ENCODE measurements at regions not wholly inside any gene's neighbourhood (a gene's known extent, or its start where the extent isn't known, plus 50 kb on each side); places are given as distances from the start of the nearest gene placed in this dataset.
"Not testable (repeated sequence)": the region's sequence is repeated elsewhere in the genome, so short reads cannot be mapped to it uniquely, and the experiment has no call there.

GRCh38 chr20:29081712-29082111 lies 2175.8 kb upstream of the DEFB115 start:
- POLR2A ChIA-PET; H3K27me3 ChIP-seq (ENCODE audit: insufficient read depth, low read length, poor library complexity, severe bottlenecking); H3K27ac ChIP-seq (ENCODE audit: low read depth, low read length); H3K27ac Mint-ChIP-seq; H3K9me3 ChIP-seq (ENCODE audit: low read length); H3K4me3 Mint-ChIP-seq; H3K27me3 Mint-ChIP-seq; H3K4me1 Mint-ChIP-seq; H3K36me3 ChIP-seq (ENCODE audit: insufficient read depth, low read length); H3K4me3 ChIP-seq (ENCODE audit: low read length); H3K4me1 ChIP-seq (ENCODE audit: insufficient read depth, low read length); H3K36me3 Mint-ChIP-seq; CTCF ChIA-PET; DNase-seq: not testable (repeated sequence)
- peaks cover 20 to 44% (median 28%) of the 10 kb centered on the region in 5 donors for H3K9me3 Mint-ChIP-seq

- Histone ChIP-seq H3K4me1 (ENCODE audit: insufficient read depth, low read length) (no peaks in the 10 kb centered on the region), H3K36me3 (ENCODE audit: insufficient read depth, low read length) (no peaks in the 10 kb centered on the region), H3K27ac (ENCODE audit: low read depth, low read length) (no peak overlapping the region), H3K9me3 (ENCODE audit: low read length) (peaks cover 6% of the 10 kb centered on the region), H3K4me3 (ENCODE audit: low read length) (no peak overlapping the region), H3K27me3 (ENCODE audit: insufficient read depth, low read length, poor library complexity, severe bottlenecking) (no peaks in the 10 kb centered on the region)
- Mint-ChIP-seq H3K4me1 (no peaks in the 10 kb centered on the region), H3K27ac (no peak overlapping the region), H3K36me3 (peaks cover 0 to 2% (median 0%) of the 10 kb centered on the region in 3 donors), H3K27me3 (no peaks in the 10 kb centered on the region), H3K9me3 (peaks cover 23 to 41% (median 31%) of the 10 kb centered on the region in 5 donors), H3K4me3 (no peak overlapping the region)
- no peak for DNase-seq
- CTCF ChIA-PET: no interaction called here
- POLR2A ChIA-PET: no interaction called here
Measured at GRCh38 chr20:29085625-29086024, 2171.8 kb upstream of the DEFB115 start.

- CTCF ChIA-PET: not testable (repeated sequence)
- H3K9me3 Mint-ChIP-seq: peaks cover 25 to 43% (median 34%) of the 10 kb centered on the region in 5 donors
Measured at GRCh38 chr20:29086145-29086718, 2171.2 kb upstream of the DEFB115 start.

GRCh38 chr20:29086938-29087337 lies 2170.5 kb upstream of the DEFB115 start:
- H3K27ac ChIP-seq (ENCODE audit: low read depth, low read length): no peak overlapping the region
- H3K4me3 ChIP-seq (ENCODE audit: low read length): no peak overlapping the region
- Mint-ChIP-seq H3K27ac (no peak overlapping the region), H3K9me3 (peaks cover 25 to 45% (median 34%) of the 10 kb centered on the region in 5 donors), H3K4me1 (no peaks in the 10 kb centered on the region), H3K27me3 (no peaks in the 10 kb centered on the region), H3K36me3 (peaks cover 0 to 3% (median 2%) of the 10 kb centered on the region in 3 donors), H3K4me3 (no peak overlapping the region)
- no peaks in the 10 kb centered on the region for H3K4me1 ChIP-seq (ENCODE audit: insufficient read depth, low read length)
- no peaks in the 10 kb centered on the region for H3K27me3 ChIP-seq (ENCODE audit: insufficient read depth, low read length, poor library complexity, severe bottlenecking)
- POLR2A ChIA-PET: no interaction called here
- no peak for DNase-seq
- CTCF ChIA-PET: no interaction called here
- H3K9me3 ChIP-seq (ENCODE audit: low read length): peaks cover 6% of the 10 kb centered on the region
- H3K36me3 ChIP-seq (ENCODE audit: insufficient read depth, low read length): no peaks in the 10 kb centered on the region

More at GRCh38 chr20:29086145-29086718, 2171.2 kb upstream of the DEFB115 start:
- H3K27me3 Mint-ChIP-seq; H3K4me1 Mint-ChIP-seq; H3K27ac ChIP-seq (ENCODE audit: low read depth, low read length); H3K36me3 Mint-ChIP-seq; POLR2A ChIA-PET; DNase-seq; H3K4me1 ChIP-seq (ENCODE audit: insufficient read depth, low read length); H3K27ac Mint-ChIP-seq; H3K4me3 Mint-ChIP-seq; H3K36me3 ChIP-seq (ENCODE audit: insufficient read depth, low read length); H3K4me3 ChIP-seq (ENCODE audit: low read length); H3K9me3 ChIP-seq (ENCODE audit: low read length); H3K27me3 ChIP-seq (ENCODE audit: insufficient read depth, low read length, poor library complexity, severe bottlenecking): not testable (repeated sequence)

- H3K36me3 ChIP-seq (ENCODE audit: insufficient read depth, low read length); H3K4me1 ChIP-seq (ENCODE audit: insufficient read depth, low read length); H3K27ac Mint-ChIP-seq; POLR2A ChIA-PET; H3K4me1 Mint-ChIP-seq; H3K27ac ChIP-seq (ENCODE audit: low read depth, low read length); H3K27me3 ChIP-seq (ENCODE audit: insufficient read depth, low read length, poor library complexity, severe bottlenecking); H3K27me3 Mint-ChIP-seq; CTCF ChIA-PET; H3K4me3 ChIP-seq (ENCODE audit: low read length); H3K9me3 ChIP-seq (ENCODE audit: low read length); H3K36me3 Mint-ChIP-seq; DNase-seq; H3K4me3 Mint-ChIP-seq: not testable (repeated sequence)
- peaks cover 23 to 44% (median 34%) of the 10 kb centered on the region in 5 donors for H3K9me3 Mint-ChIP-seq
Measured at GRCh38 chr20:29087887-29088286, 2169.6 kb upstream of the DEFB115 start.

GRCh38 chr20:29088472-29088871 lies 2169.0 kb upstream of the DEFB115 start:
- H3K36me3 Mint-ChIP-seq: not testable (repeated sequence)

GRCh38 chr20:29089409-29089808 lies 2168.1 kb upstream of the DEFB115 start:
- H3K27me3 Mint-ChIP-seq; H3K36me3 Mint-ChIP-seq; H3K4me1 Mint-ChIP-seq; DNase-seq; H3K4me3 ChIP-seq (ENCODE audit: low read length); H3K27ac Mint-ChIP-seq; H3K4me3 Mint-ChIP-seq; H3K4me1 ChIP-seq (ENCODE audit: insufficient read depth, low read length); H3K27me3 ChIP-seq (ENCODE audit: insufficient read depth, low read length, poor library complexity, severe bottlenecking); POLR2A ChIA-PET; H3K27ac ChIP-seq (ENCODE audit: low read depth, low read length); H3K36me3 ChIP-seq (ENCODE audit: insufficient read depth, low read length); CTCF ChIA-PET; H3K9me3 ChIP-seq (ENCODE audit: low read length): not testable (repeated sequence)
- H3K9me3 Mint-ChIP-seq: peaks cover 13 to 42% (median 26%) of the 10 kb centered on the region in 5 donors

More at GRCh38 chr20:29088472-29088871, 2169.0 kb upstream of the DEFB115 start:
- H3K27ac ChIP-seq (ENCODE audit: low read depth, low read length); H3K4me1 Mint-ChIP-seq; H3K27me3 ChIP-seq (ENCODE audit: insufficient read depth, low read length, poor library complexity, severe bottlenecking); H3K27me3 Mint-ChIP-seq; H3K4me3 Mint-ChIP-seq; H3K9me3 ChIP-seq (ENCODE audit: low read length); DNase-seq; CTCF ChIA-PET; POLR2A ChIA-PET; H3K4me3 ChIP-seq (ENCODE audit: low read length); H3K27ac Mint-ChIP-seq; H3K36me3 ChIP-seq (ENCODE audit: insufficient read depth, low read length); H3K4me1 ChIP-seq (ENCODE audit: insufficient read depth, low read length): not testable (repeated sequence)
- H3K9me3 Mint-ChIP-seq: peaks cover 18 to 45% (median 32%) of the 10 kb centered on the region in 5 donors

GRCh38 chr20:29093958-29094357 lies 2163.5 kb upstream of the DEFB115 start:
- H3K36me3 ChIP-seq (ENCODE audit: insufficient read depth, low read length); H3K9me3 ChIP-seq (ENCODE audit: low read length); H3K4me1 ChIP-seq (ENCODE audit: insufficient read depth, low read length); CTCF ChIA-PET; H3K36me3 Mint-ChIP-seq; DNase-seq; H3K27me3 Mint-ChIP-seq; H3K27ac Mint-ChIP-seq; H3K27ac ChIP-seq (ENCODE audit: low read depth, low read length); H3K4me3 ChIP-seq (ENCODE audit: low read length); H3K4me1 Mint-ChIP-seq; H3K4me3 Mint-ChIP-seq; POLR2A ChIA-PET; H3K27me3 ChIP-seq (ENCODE audit: insufficient read depth, low read length, poor library complexity, severe bottlenecking): not testable (repeated sequence)
- H3K9me3 Mint-ChIP-seq: peaks cover 14 to 29% (median 16%) of the 10 kb centered on the region in 5 donors

GRCh38 chr20:29096695-29097094 lies 2160.8 kb upstream of the DEFB115 start:
- H3K27ac Mint-ChIP-seq, CTCF ChIA-PET: not testable (repeated sequence)
- H3K9me3 Mint-ChIP-seq: peaks cover 6 to 14% (median 8%) of the 10 kb centered on the region in 5 donors

More at GRCh38 chr20:29096695-29097094, 2160.8 kb upstream of the DEFB115 start:
- H3K4me3 ChIP-seq (ENCODE audit: low read length); H3K27me3 ChIP-seq (ENCODE audit: insufficient read depth, low read length, poor library complexity, severe bottlenecking); H3K36me3 Mint-ChIP-seq; H3K27me3 Mint-ChIP-seq; H3K27ac ChIP-seq (ENCODE audit: low read depth, low read length); H3K4me3 Mint-ChIP-seq; DNase-seq; H3K9me3 ChIP-seq (ENCODE audit: low read length); H3K4me1 Mint-ChIP-seq; H3K4me1 ChIP-seq (ENCODE audit: insufficient read depth, low read length); POLR2A ChIA-PET; H3K36me3 ChIP-seq (ENCODE audit: insufficient read depth, low read length): not testable (repeated sequence)
